Neural cell (in vitro differentiated cells): ENCODE measurements at regions not wholly inside any gene's neighbourhood (a gene's known extent, or its start where the extent isn't known, plus 50 kb on each side); places are given as distances from the start of the nearest gene placed in this dataset.

Experiments
- EP300 ChIP-seq: fragments of 450-650 bp; conservative IDR thresholded peaks from 2 replicates; pipeline ENCODE4 v1.6.1; 2014; ENCODE audit warnings: antibody characterized with exemption, mild to moderate bottlenecking, moderate library complexity; ENCODE audit not compliant: poor library complexity, severe bottlenecking
- MXI1 ChIP-seq: fragments of 450-650 bp; conservative IDR thresholded peaks from 2 replicates; pipeline ENCODE4 v1.6.1; 2014; ENCODE audit warnings: antibody characterized with exemption, mild to moderate bottlenecking; ENCODE audit not compliant: poor library complexity, severe bottlenecking
- POLR2AphosphoS5 ChIP-seq: IDR thresholded peaks from 2 replicates; pipeline ENCODE4 v1.6.1; 2012
- RAD21 ChIP-seq: fragments of 450-650 bp; conservative IDR thresholded peaks from 2 replicates; pipeline ENCODE4 v1.6.1; 2014; ENCODE audit warnings: antibody characterized with exemption, mild to moderate bottlenecking, moderate library complexity
- SMC3 ChIP-seq: fragments of 450-650 bp; conservative IDR thresholded peaks from 2 replicates; pipeline ENCODE4 v1.6.1; 2014; ENCODE audit warnings: antibody characterized with exemption, mild to moderate bottlenecking, moderate library complexity; ENCODE audit not compliant: poor library complexity
- TAF1 ChIP-seq: IDR thresholded peaks from 2 replicates; pipeline ENCODE4 v1.6.1; 2012; ENCODE audit warnings: low read depth
- TF ChIP-seq, protein P1 (sequence below): fragments of 450-650 bp; IDR thresholded peaks from 2 replicates; pipeline ENCODE4 v1.5.1; 2014; ENCODE audit warnings: antibody characterized with exemption, mild to moderate bottlenecking, moderate library complexity; ENCODE audit not compliant: poor library complexity, severe bottlenecking
- TF ChIP-seq, protein P2 (sequence below): IDR thresholded peaks from 2 replicates; pipeline ENCODE4 v1.6.1; 2012; ENCODE audit warnings: borderline replicate concordance

DNA sequence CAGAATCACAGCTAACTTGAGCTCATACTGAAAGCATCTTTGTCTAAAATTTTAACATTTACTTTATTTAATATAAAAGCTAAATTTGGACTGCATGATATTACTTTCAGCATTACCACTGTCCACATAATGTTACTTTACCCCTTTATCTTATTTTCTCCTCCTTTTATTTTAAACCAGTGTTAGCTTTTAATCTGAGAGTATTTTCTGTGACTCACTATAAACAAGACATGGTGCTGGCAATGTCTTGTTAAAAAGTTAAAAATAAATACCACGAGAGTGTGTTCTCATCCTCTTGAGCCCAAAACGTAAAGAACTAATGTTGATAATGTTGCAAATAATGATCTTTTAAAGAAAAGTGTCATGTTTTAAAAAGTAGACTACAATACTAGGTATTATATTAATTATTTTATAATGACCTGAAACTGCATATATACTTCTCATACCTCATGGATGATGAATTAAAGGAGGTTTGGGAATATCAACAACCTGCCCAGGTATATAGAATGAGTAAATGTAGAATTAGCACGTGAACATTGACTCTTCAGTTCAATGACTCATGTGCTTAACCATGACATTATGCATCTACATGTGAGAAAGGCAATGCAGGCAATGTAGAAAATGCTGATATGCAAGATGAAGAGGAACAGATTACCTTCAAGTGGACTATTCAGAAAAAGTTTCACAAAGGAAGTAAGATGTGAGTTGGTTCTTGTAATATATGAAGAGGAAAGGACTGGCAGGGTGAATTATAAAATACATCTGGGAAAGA lies 454.1 kb upstream of the ADGRL3 start:
- TF ChIP-seq POLR2AphosphoS5 (no peak), MXI1 (no peak), SMC3 (no peak), TAF1 (no peak), RAD21 (no peak), EP300 (no peak)
- TF ChIP-seq, protein P1, sequence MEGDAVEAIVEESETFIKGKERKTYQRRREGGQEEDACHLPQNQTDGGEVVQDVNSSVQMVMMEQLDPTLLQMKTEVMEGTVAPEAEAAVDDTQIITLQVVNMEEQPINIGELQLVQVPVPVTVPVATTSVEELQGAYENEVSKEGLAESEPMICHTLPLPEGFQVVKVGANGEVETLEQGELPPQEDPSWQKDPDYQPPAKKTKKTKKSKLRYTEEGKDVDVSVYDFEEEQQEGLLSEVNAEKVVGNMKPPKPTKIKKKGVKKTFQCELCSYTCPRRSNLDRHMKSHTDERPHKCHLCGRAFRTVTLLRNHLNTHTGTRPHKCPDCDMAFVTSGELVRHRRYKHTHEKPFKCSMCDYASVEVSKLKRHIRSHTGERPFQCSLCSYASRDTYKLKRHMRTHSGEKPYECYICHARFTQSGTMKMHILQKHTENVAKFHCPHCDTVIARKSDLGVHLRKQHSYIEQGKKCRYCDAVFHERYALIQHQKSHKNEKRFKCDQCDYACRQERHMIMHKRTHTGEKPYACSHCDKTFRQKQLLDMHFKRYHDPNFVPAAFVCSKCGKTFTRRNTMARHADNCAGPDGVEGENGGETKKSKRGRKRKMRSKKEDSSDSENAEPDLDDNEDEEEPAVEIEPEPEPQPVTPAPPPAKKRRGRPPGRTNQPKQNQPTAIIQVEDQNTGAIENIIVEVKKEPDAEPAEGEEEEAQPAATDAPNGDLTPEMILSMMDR = no peak
- TF ChIP-seq, protein P2, sequence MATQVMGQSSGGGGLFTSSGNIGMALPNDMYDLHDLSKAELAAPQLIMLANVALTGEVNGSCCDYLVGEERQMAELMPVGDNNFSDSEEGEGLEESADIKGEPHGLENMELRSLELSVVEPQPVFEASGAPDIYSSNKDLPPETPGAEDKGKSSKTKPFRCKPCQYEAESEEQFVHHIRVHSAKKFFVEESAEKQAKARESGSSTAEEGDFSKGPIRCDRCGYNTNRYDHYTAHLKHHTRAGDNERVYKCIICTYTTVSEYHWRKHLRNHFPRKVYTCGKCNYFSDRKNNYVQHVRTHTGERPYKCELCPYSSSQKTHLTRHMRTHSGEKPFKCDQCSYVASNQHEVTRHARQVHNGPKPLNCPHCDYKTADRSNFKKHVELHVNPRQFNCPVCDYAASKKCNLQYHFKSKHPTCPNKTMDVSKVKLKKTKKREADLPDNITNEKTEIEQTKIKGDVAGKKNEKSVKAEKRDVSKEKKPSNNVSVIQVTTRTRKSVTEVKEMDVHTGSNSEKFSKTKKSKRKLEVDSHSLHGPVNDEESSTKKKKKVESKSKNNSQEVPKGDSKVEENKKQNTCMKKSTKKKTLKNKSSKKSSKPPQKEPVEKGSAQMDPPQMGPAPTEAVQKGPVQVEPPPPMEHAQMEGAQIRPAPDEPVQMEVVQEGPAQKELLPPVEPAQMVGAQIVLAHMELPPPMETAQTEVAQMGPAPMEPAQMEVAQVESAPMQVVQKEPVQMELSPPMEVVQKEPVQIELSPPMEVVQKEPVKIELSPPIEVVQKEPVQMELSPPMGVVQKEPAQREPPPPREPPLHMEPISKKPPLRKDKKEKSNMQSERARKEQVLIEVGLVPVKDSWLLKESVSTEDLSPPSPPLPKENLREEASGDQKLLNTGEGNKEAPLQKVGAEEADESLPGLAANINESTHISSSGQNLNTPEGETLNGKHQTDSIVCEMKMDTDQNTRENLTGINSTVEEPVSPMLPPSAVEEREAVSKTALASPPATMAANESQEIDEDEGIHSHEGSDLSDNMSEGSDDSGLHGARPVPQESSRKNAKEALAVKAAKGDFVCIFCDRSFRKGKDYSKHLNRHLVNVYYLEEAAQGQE = no peak
